PC-3 (cell line): ENCODE measurements at regions not wholly inside any gene's neighbourhood (a gene's known extent, or its start where the extent isn't known, plus 50 kb on each side); places are given as distances from the start of the nearest gene placed in this dataset.

Experiments used
- CTCF ChIP-seq: fragments of 300-600 bp; sonication (generic); conservative IDR thresholded peaks from 2 replicates; pipeline ENCODE4 v1.5.1; 2017; ENCODE audit warnings: antibody characterized with exemption, low read depth, mild to moderate bottlenecking, low read length
- EZH2 ChIP-seq: fragments of 300-600 bp; sonication (generic); IDR thresholded peaks from one replicate; pipeline ENCODE4 v1.6.1; 2017; ENCODE audit warnings: antibody characterized with exemption, mild to moderate bottlenecking, low read length; ENCODE audit not compliant: unreplicated experiment
- EZH2phosphoT487 ChIP-seq: fragments of 300-600 bp; sonication (generic); IDR thresholded peaks from 2 replicates; pipeline ENCODE4 v1.6.1; 2018; ENCODE audit warnings: mild to moderate bottlenecking, antibody characterized with exemption, low read length, borderline replicate concordance

DNA sequence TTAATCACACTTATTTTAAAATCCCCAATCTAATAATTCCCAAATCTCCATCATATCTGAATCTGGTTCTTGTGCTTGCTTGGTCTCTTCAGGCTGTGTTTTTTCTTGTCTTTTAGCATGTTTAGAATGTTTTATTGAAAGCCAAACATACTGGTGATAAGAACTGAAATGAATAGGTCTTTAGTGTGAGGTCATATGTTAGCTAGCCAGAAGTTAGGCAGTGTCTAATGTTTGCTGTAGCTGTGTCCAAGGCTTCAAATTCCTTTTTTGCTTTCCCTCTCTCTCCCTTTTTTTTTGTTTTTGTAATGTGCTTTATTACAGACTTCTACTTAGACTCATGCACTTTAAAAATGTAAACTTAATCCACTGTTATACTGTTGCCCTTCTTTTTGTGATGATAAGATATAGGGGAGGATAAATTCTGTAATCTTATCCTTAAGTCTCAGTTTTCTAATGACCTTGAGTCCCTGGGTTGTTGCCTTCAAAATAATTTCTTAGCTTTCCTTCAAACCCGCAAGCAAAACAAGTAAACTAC, 725.1 kb downstream of the BRINP3 start:
- TF ChIP-seq CTCF: no peak
- TF ChIP-seq EZH2: no peak
- no peak for TF ChIP-seq EZH2phosphoT487
